IPS-15b (cell line): ENCODE measurements at regions not wholly inside any gene's neighbourhood (a gene's known extent, or its start where the extent isn't known, plus 50 kb on each side); places are given as distances from the start of the nearest gene placed in this dataset.

Experiments used
- H3K27me3 ChIP-seq: one replicate; pipeline ENCODE4 v1.6.1; 2013; ENCODE audit warnings: low read length; ENCODE audit not compliant: control insufficient read depth, insufficient read depth
- H3K36me3 ChIP-seq: one replicate; pipeline ENCODE4 v1.6.1; 2013; ENCODE audit warnings: low read length; ENCODE audit not compliant: control insufficient read depth, insufficient read depth
- H3K4me1 ChIP-seq: one replicate; pipeline ENCODE4 v1.6.1; 2013; ENCODE audit warnings: mild to moderate bottlenecking, low read length; ENCODE audit not compliant: control insufficient read depth, insufficient read depth
- H3K4me3 ChIP-seq: one replicate; pipeline ENCODE4 v1.5.1; 2013; ENCODE audit warnings: low read depth, low read length
- H3K9ac ChIP-seq: one replicate; pipeline ENCODE4 v1.6.1; 2013; ENCODE audit warnings: low read depth, mild to moderate bottlenecking, low read length
- H3K9me3 ChIP-seq: one replicate; pipeline ENCODE4 v1.6.1; 2013; ENCODE audit warnings: mild to moderate bottlenecking, low read length; ENCODE audit not compliant: control insufficient read depth, insufficient read depth

GRCh38 chr2:146489386-146489785 lies 1355.4 kb upstream of the ACVR2A start:
- H3K9me3 ChIP-seq, result peaks cover 7% of the 10 kb centered on the region
- no peak overlapping the region for H3K4me3 ChIP-seq
- H3K9ac ChIP-seq, result no peak overlapping the region
- H3K36me3 ChIP-seq, result no peaks in the 10 kb centered on the region
- H3K27me3 ChIP-seq, result no peaks in the 10 kb centered on the region
- H3K4me1 ChIP-seq, result no peaks in the 10 kb centered on the region

- Histone ChIP-seq H3K27me3 (no peaks in the 10 kb centered on the region), H3K9ac (no peak overlapping the region), H3K36me3 (no peaks in the 10 kb centered on the region), H3K4me3 (no peak overlapping the region), H3K9me3 (no peaks in the 10 kb centered on the region), H3K4me1 (no peaks in the 10 kb centered on the region)
Measured at GRCh38 chr2:146481629-146482028, 1363.2 kb upstream of the ACVR2A start.

- Histone ChIP-seq H3K9me3 (no peaks in the 10 kb centered on the region), H3K36me3 (no peaks in the 10 kb centered on the region), H3K4me1 (no peaks in the 10 kb centered on the region), H3K9ac (no peak overlapping the region), H3K4me3 (no peak overlapping the region), H3K27me3 (no peaks in the 10 kb centered on the region)
Measured at GRCh38 chr2:146477383-146477782, 1367.4 kb upstream of the ACVR2A start.

- no peak overlapping the region for H3K4me3 ChIP-seq
- no peak overlapping the region for H3K9ac ChIP-seq
- no peaks in the 10 kb centered on the region for H3K36me3 ChIP-seq
- H3K9me3 ChIP-seq, result no peaks in the 10 kb centered on the region
- H3K27me3 ChIP-seq, result no peaks in the 10 kb centered on the region
- no peaks in the 10 kb centered on the region for H3K4me1 ChIP-seq
Measured at GRCh38 chr2:146468578-146468977, 1376.3 kb upstream of the ACVR2A start.

- Histone ChIP-seq H3K27me3 (no peaks in the 10 kb centered on the region), H3K4me1 (no peaks in the 10 kb centered on the region), H3K36me3 (no peaks in the 10 kb centered on the region), H3K4me3 (no peak overlapping the region), H3K9ac (no peak overlapping the region), H3K9me3 (no peaks in the 10 kb centered on the region)
Measured at GRCh38 chr2:146467425-146467824, 1377.4 kb upstream of the ACVR2A start.

- no peaks in the 10 kb centered on the region for H3K4me1 ChIP-seq
- no peaks in the 10 kb centered on the region for H3K27me3 ChIP-seq
- no peaks in the 10 kb centered on the region for H3K9me3 ChIP-seq
- no peak overlapping the region for H3K4me3 ChIP-seq
- H3K36me3 ChIP-seq, result no peaks in the 10 kb centered on the region
- H3K9ac ChIP-seq, result no peak overlapping the region
Measured at GRCh38 chr2:146465460-146465859, 1379.4 kb upstream of the ACVR2A start.

- Histone ChIP-seq H3K9me3 (peaks cover 3% of the 10 kb centered on the region), H3K36me3 (no peaks in the 10 kb centered on the region), H3K27me3 (no peaks in the 10 kb centered on the region), H3K9ac (no peak overlapping the region), H3K4me3 (no peak overlapping the region), H3K4me1 (no peaks in the 10 kb centered on the region)
Measured at GRCh38 chr2:146461068-146461467, 1383.8 kb upstream of the ACVR2A start.

GRCh38 chr2:146458585-146458984 lies 1386.2 kb upstream of the ACVR2A start:
- Histone ChIP-seq H3K4me1 (no peaks in the 10 kb centered on the region), H3K27me3 (no peaks in the 10 kb centered on the region), H3K4me3 (no peak overlapping the region), H3K9ac (no peak overlapping the region), H3K9me3 (peaks cover 3% of the 10 kb centered on the region), H3K36me3 (no peaks in the 10 kb centered on the region)

GRCh38 chr2:146457221-146457620 lies 1387.6 kb upstream of the ACVR2A start:
- no peak overlapping the region for H3K4me3 ChIP-seq
- no peak overlapping the region for H3K9ac ChIP-seq
- peaks cover 3% of the 10 kb centered on the region for H3K9me3 ChIP-seq
- H3K4me1 ChIP-seq, result no peaks in the 10 kb centered on the region
- H3K27me3 ChIP-seq, result no peaks in the 10 kb centered on the region
- no peaks in the 10 kb centered on the region for H3K36me3 ChIP-seq

- peaks cover 3% of the 10 kb centered on the region for H3K9me3 ChIP-seq
- H3K27me3 ChIP-seq, result no peaks in the 10 kb centered on the region
- H3K4me1 ChIP-seq, result no peaks in the 10 kb centered on the region
- H3K36me3 ChIP-seq, result no peaks in the 10 kb centered on the region
- H3K9ac ChIP-seq, result no peak overlapping the region
- H3K4me3 ChIP-seq, result no peak overlapping the region
Measured at GRCh38 chr2:146455325-146455724, 1389.5 kb upstream of the ACVR2A start.

- no peaks in the 10 kb centered on the region for H3K9me3 ChIP-seq
- H3K9ac ChIP-seq, result no peak overlapping the region
- no peaks in the 10 kb centered on the region for H3K27me3 ChIP-seq
- H3K4me3 ChIP-seq, result no peak overlapping the region
- H3K4me1 ChIP-seq, result no peaks in the 10 kb centered on the region
- H3K36me3 ChIP-seq, result no peaks in the 10 kb centered on the region
Measured at GRCh38 chr2:146451972-146452371, 1392.9 kb upstream of the ACVR2A start.

GRCh38 chr2:146450131-146450530 lies 1394.7 kb upstream of the ACVR2A start:
- Histone ChIP-seq H3K9ac (no peak overlapping the region), H3K4me3 (no peak overlapping the region), H3K27me3 (no peaks in the 10 kb centered on the region)

GRCh38 chr2:146444987-146445386 lies 1399.8 kb upstream of the ACVR2A start:
- Histone ChIP-seq H3K4me3 (no peak overlapping the region), H3K36me3 (no peaks in the 10 kb centered on the region), H3K27me3 (no peaks in the 10 kb centered on the region), H3K4me1 (no peaks in the 10 kb centered on the region), H3K9ac (no peak overlapping the region), H3K9me3 (no peaks in the 10 kb centered on the region)

More at GRCh38 chr2:146450131-146450530, 1394.7 kb upstream of the ACVR2A start:
- Histone ChIP-seq H3K4me1 (no peaks in the 10 kb centered on the region), H3K9me3 (no peaks in the 10 kb centered on the region), H3K36me3 (no peaks in the 10 kb centered on the region)
